Ramos (cell line): ENCODE measurements at regions not wholly inside any gene's neighbourhood (a gene's known extent, or its start where the extent isn't known, plus 50 kb on each side); places are given as distances from the start of the nearest gene placed in this dataset.

Experiments used
- in situ Hi-C: fragments of 300-500 bp; cut with MboI; formaldehyde crosslinking; loops from one replicate; pipeline ENCODE4 v1.14.3; 2022; ENCODE audit warnings: low sequenced_read_pairs; ENCODE audit not compliant: unreplicated experiment

GRCh38 chr13:68026077-68026476 lies 795.9 kb upstream of the PCDH9 start:
- in situ Hi-C loops, result no loop called here

DNA sequence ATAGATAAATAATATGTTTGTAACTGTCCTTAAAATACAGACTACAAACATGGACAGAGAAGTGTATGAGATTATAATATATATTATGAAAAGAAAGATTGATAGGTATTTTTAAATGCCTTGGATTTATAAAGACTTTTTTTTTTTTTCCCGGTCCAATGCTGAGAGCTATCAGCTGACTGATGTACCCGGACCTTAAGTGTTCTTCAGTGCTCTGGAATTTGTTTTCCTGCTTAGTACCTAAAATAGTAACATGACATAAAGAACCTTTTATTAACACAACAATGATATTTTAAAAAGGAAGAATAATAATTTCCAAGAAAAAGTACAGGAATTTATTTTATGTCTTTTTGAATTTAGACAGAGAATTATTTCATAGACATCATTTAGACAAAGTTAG lies 795.5 kb upstream of the PCDH9 start:
- in situ Hi-C loops, result no loop called here

- in situ Hi-C loops, result no loop called here
Measured at GRCh38 chr13:68023838-68024581, 793.9 kb upstream of the PCDH9 start.

DNA sequence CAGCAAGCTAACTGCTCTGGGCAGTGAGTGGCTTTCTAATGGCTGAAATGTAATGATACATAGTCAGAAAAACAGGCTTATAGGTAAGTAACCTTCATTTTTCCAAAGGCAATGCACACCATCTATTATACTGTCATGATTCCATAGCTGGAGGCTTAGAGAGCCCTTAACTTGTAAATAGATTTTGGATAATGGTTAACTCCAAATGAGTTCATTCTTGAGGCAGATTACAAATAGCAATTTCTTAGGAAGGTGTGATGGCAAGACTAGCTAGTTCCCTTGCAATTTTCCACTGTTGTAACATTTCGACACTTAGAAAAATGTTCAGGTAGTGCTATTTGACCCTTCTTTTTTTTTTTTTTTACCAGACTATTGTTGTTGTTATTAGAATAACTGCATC lies 789.8 kb upstream of the PCDH9 start:
- in situ Hi-C loops, result no loop called here

DNA sequence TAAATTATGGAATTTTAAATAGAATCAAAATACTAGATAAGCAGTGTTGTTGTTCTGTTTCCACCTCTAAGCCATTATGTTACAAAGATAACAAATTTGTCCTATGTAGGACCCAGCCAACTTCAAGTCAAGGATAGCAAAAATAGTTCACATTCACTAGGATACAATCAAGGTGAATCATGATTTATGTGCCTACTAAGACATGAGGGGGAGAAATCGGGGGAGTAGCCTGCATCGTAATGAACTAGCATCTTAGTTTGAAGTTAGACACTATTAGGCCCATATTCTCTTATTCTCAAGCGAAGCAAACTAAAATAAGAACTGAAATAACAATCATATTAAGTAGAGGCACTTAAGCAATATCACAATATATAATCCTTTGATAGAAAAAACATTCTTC lies 779.4 kb upstream of the PCDH9 start:
- in situ Hi-C loops, result no loop called here

- in situ Hi-C loops, result no loop called here
Measured at GRCh38 chr13:68007576-68007975, 777.4 kb upstream of the PCDH9 start.

GRCh38 chr13:67996101-67996500 lies 766.0 kb upstream of the PCDH9 start:
- in situ Hi-C loops, result no loop called here

GRCh38 chr13:67990868-67991267 lies 760.7 kb upstream of the PCDH9 start:
- in situ Hi-C loops, result no loop called here

DNA sequence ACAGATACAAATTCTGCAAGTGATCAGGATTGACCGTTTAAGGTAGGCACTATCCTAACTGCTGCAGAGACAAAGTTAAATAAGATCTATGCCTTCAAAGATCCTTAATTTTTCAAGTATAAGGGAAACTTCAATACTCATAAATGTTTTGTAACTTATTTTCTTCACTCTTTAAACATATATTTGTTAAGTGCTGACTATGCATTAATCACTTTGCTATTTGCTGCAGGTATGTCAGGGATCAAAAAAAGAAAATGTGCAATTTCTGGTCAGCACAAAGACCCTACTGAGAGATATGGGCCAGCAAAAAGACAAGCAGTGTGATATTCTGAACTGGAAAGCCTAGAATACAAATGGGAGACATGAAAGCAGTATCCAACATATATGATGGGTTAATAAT lies 756.1 kb upstream of the PCDH9 start:
- in situ Hi-C loops, result no loop called here

DNA sequence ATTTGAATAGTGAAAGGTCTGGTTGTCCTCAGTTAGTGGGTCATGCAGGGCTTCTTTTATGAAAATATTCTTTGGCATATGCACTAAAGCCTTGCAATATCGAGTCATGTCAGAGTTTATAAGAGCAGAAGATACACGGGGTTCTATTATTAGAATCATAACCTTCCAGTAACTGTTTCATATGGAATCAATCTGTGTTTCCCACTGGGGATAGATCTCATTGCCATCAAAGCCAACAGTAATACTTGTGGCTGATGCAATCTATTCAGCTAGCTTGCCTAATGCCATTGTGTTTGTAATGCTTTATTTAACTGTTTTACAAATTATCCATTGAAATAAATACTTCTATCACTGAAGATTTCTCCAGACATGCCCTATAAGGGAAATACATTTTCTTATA lies 746.9 kb upstream of the PCDH9 start:
- in situ Hi-C loops, result no loop called here

- in situ Hi-C loops, result no loop called here
Measured at GRCh38 chr13:67971291-67971690, 741.2 kb upstream of the PCDH9 start.

DNA sequence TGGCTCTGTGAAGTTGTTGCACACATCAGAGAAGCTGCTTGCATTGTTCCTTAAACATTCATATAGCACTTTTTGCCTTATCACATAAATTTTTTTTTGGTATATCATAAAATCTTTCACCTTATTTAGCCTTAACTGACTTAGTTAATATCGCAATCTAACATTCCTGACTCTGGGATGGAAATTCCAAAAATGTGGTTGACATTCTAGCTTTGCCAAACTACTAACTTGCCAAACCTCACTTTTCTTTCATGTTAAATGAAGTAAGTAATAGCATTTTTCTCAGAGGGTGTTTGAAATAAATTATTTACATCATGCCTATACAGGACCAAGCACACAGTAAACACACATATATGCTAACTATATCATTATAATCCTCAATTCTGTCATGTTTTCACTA lies 736.9 kb upstream of the PCDH9 start:
- in situ Hi-C loops, result no loop called here

DNA sequence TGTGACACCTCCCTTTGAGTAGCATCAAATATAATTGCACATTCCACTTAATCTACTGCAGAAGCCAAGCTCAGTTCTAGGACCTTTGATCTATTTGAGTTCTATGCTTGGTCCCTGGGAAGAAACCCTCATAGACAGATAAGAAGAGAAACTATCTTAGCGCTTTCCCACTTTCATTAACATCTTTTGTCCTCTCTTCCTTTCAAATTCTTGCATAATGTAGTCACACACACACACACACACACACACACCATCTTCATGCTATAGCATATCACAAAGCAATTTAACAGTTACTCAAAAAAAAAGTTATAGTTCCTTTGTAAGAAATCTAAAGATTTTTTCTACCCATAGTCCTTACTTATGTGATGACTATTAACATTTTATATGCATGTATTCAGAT lies 735.9 kb upstream of the PCDH9 start:
- in situ Hi-C loops, result no loop called here

GRCh38 chr13:67964986-67965385 lies 734.9 kb upstream of the PCDH9 start:
- in situ Hi-C loops, result no loop called here

GRCh38 chr13:67964091-67964490 lies 734.0 kb upstream of the PCDH9 start:
- in situ Hi-C loops, result no loop called here

- in situ Hi-C loops, result no loop called here
Measured at GRCh38 chr13:67961331-67961730, 731.2 kb upstream of the PCDH9 start.

GRCh38 chr13:67951431-67951830 lies 721.3 kb upstream of the PCDH9 start:
- in situ Hi-C loops, result no loop called here

DNA sequence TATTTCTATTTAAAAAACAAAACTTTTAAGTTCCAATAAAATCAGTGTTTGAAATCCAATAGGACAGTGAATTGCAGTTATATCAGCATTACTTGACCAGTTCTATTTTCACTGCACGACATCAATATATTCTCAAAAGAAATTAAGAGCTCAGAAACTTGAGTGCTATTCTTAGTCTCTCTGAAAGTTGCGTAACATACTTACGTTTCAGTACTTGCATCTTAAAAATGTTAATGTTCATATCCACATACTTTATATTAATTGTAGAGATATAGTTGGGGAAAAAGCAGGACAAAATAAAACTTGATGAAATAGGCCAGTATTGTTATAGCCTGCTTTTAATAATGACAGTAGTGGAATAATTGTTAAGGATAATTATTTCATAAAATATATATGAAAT lies 720.5 kb upstream of the PCDH9 start:
- in situ Hi-C loops, result no loop called here

DNA sequence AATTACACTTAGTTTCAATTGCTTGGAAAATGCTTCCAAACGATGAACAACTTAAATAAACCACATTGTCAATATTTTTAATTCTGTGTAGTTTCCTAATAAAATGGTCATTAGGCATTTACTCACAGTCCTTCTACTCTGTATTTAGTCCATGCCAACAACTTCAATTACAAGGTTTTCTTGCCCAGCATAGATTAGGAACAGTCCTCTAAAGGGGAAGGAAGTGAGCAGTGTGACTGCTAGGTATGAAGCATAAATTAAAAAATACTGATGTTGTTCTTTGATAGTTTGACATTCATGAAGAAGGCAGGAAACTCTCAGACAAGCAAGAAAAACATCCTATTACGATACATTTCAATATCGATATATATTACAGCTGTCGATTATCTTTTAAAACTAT lies 716.0 kb upstream of the PCDH9 start:
- in situ Hi-C loops, result no loop called here

DNA sequence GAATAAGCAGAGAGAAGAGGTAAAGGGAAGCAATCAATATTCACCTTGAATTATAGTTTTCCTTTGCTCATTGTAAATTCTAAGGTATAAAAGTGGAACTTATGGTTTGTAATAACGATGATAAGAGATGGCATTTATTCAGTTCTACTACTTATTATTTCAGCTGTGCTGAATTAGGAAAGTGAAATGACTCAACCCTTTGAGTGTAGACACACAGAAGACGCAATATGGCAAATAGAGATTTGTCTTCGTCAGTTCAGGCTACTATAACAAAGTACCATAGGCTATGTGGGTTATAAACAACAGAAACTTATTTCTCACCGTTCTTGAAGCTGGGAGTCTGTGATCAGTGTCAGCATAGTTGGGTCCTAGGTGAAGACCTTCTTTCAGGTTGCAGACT lies 713.0 kb upstream of the PCDH9 start:
- in situ Hi-C loops, result no loop called here

DNA sequence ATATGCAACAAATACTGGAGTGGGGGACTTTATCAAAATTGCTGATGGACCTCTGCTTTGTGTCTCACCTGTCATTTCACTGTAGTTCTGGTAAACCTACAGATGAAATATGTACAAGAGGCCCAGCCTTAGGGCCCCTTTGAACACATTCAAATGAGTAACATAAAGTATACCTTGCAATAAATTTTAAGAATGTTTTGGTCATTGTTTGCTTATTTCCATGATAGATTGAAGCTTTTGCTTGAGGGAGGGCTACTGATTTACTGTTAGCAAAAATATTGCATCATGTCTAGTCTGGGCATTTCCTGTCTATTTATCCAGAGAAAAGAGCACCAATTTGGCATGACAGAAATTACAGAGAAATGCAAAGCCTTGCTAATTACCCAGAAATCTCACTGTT lies 705.5 kb upstream of the PCDH9 start:
- in situ Hi-C loops, result no loop called here

DNA sequence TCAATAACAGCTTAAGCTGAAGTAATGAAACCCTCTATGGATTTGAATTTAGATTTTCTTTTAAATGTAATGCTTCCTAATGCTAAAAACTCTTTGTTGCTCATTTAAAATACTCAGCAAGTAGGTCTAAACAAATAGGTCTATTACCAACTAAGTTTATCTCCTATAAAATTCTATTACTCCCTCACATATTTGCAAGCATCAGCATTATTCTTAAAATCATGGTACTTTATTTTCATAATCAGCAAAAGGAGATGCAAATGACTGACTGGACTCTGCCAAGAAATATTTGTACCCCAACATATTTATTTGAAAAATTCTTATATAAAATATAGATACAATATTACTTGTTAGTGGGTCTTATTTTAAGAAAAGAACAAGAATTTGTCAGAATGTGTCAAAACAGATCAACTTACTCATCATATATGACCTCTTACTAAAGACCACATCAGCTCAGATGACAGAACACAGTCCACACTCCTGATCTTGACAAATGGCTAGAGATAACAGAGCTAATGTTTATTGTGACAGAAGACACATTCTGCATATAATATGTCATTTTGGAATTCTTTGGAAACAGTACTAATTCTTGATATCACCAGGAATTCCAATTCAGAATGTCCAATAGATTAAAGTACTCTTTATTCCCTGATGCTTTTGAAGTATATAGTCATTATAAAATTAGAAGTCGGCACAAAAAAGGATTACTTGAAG lies 704.6 kb upstream of the PCDH9 start:
- in situ Hi-C loops, result no loop called here
